GM12878 (cell line): ENCODE measurements at regions not wholly inside any gene's neighbourhood (a gene's known extent, or its start where the extent isn't known, plus 50 kb on each side); places are given as distances from the start of the nearest gene placed in this dataset.

ENCODE experiments used
- CBX5 ChIP-seq: sonication (generic); IDR thresholded peaks from 2 replicates; pipeline ENCODE4 v1.6.1; 2016; ENCODE audit warnings: low read depth, moderate library complexity, mild to moderate bottlenecking, inconsistent platforms
- CHD2 ChIP-seq: IDR thresholded peaks from 2 replicates; pipeline ENCODE4 v1.6.1; 2011; ENCODE audit warnings: low read depth, low read length, improper control_type of control experiment, borderline replicate concordance
- EGR1 ChIP-seq, 2 experiments: IDR thresholded peaks; 1 replicate in 1 of 2; 2 replicates in 1 of 2; pipeline ENCODE4 v1.6.1; 2011 to 2012; ENCODE audit warnings: low read depth in 2 of 2, low read length in 2 of 2, borderline replicate concordance in 1 of 2, mild to moderate bottlenecking in 1 of 2, moderate library complexity in 1 of 2
- JUND ChIP-seq: IDR thresholded peaks from 2 replicates; pipeline ENCODE4 v1.6.1; 2012; ENCODE audit warnings: low read depth, mild to moderate bottlenecking, low read length, improper control_type of control experiment, moderate library complexity
- MYC ChIP-seq: IDR thresholded peaks from 2 replicates; pipeline ENCODE4 v1.6.1; 2011; ENCODE audit warnings: mild to moderate bottlenecking, low read length, moderate library complexity, inconsistent platforms; ENCODE audit not compliant: insufficient read depth, insufficient replicate concordance, insufficient read length, severe bottlenecking
- NFIC ChIP-seq: IDR thresholded peaks from 2 replicates; pipeline ENCODE4 v1.6.1; 2012; ENCODE audit warnings: low read depth, mild to moderate bottlenecking, inconsistent platforms, low read length, moderate library complexity
- NRF1 ChIP-seq: conservative IDR thresholded peaks from 2 replicates; pipeline ENCODE4 v1.6.1; 2011; ENCODE audit warnings: mild to moderate bottlenecking, low read depth, low read length, improper control_type of control experiment
- POLR2A ChIP-seq: IDR thresholded peaks from 2 replicates; pipeline ENCODE4 v1.6.1; 2011; ENCODE audit warnings: low read depth, mild to moderate bottlenecking, low read length
- ZNF24 ChIP-seq: fragments of 450-650 bp; IDR thresholded peaks from 2 replicates; pipeline ENCODE4 v1.6.1; 2017; ENCODE audit warnings: antibody characterized with exemption, mild to moderate bottlenecking
- TF ChIP-seq, protein P1 (sequence below), 3 experiments: IDR thresholded peaks in 2 of 3; conservative IDR thresholded peaks in 1 of 3; 2 replicates each; pipeline ENCODE4 v1.5.1; 2011; ENCODE audit warnings: low read depth in 3 of 3, low read length in 3 of 3, mild to moderate bottlenecking in 3 of 3, control low read depth in 2 of 3, moderate library complexity in 2 of 3, inconsistent platforms in 1 of 3, mixed read lengths in 1 of 3; ENCODE audit not compliant: control insufficient read depth in 2 of 3, insufficient read depth in 1 of 3; ENCODE audit errors: extremely low read depth in 1 of 3
- TF ChIP-seq, protein P2 (sequence below): IDR thresholded peaks from 2 replicates; pipeline ENCODE4 v1.6.1; 2012; ENCODE audit warnings: low read depth, low read length, improper control_type of control experiment

GRCh38 chr12:38155020-38155395 is 161.6 kb upstream of the ALG10B start:
- TF ChIP-seq CBX5 = no peak
- TF ChIP-seq, protein P1, sequence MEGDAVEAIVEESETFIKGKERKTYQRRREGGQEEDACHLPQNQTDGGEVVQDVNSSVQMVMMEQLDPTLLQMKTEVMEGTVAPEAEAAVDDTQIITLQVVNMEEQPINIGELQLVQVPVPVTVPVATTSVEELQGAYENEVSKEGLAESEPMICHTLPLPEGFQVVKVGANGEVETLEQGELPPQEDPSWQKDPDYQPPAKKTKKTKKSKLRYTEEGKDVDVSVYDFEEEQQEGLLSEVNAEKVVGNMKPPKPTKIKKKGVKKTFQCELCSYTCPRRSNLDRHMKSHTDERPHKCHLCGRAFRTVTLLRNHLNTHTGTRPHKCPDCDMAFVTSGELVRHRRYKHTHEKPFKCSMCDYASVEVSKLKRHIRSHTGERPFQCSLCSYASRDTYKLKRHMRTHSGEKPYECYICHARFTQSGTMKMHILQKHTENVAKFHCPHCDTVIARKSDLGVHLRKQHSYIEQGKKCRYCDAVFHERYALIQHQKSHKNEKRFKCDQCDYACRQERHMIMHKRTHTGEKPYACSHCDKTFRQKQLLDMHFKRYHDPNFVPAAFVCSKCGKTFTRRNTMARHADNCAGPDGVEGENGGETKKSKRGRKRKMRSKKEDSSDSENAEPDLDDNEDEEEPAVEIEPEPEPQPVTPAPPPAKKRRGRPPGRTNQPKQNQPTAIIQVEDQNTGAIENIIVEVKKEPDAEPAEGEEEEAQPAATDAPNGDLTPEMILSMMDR (IDR thresholded peaks at IDR 0.05 in 2 of 3, conservative IDR thresholded peaks at IDR 0.05 in 1 of 3; ENCODE audit: control insufficient read depth in 2 of 3, extremely low read depth in 1 of 3, insufficient read depth in 1 of 3, low read depth in 3 of 3, low read length in 3 of 3) = no peak
- no peak for TF ChIP-seq CHD2
- no peak for TF ChIP-seq NFIC
- TF ChIP-seq, protein P2, sequence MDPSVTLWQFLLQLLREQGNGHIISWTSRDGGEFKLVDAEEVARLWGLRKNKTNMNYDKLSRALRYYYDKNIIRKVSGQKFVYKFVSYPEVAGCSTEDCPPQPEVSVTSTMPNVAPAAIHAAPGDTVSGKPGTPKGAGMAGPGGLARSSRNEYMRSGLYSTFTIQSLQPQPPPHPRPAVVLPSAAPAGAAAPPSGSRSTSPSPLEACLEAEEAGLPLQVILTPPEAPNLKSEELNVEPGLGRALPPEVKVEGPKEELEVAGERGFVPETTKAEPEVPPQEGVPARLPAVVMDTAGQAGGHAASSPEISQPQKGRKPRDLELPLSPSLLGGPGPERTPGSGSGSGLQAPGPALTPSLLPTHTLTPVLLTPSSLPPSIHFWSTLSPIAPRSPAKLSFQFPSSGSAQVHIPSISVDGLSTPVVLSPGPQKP = no peak
- TF ChIP-seq JUND = no peak
- no peak for TF ChIP-seq ZNF24
- no peak for TF ChIP-seq NRF1
- no peak for TF ChIP-seq MYC
- no peak for TF ChIP-seq POLR2A
- no peak for TF ChIP-seq EGR1 (IDR thresholded peaks at IDR 0.05; ENCODE audit: borderline replicate concordance in 1 of 2, low read depth in 2 of 2, low read length in 2 of 2)
